GM23338 (cell line): ENCODE measurements at regions not wholly inside any gene's neighbourhood (a gene's known extent, or its start where the extent isn't known, plus 50 kb on each side); places are given as distances from the start of the nearest gene placed in this dataset.

Experiments
- ATAC-seq: fragments of 200-7000 bp; cut with Tn5 transposase; 3 replicates; pipeline ENCODE4 v1.9.1; 2020
- DNase-seq: peaks from one replicate; pipeline ENCODE4 v3.0.0-alpha.2; 2015; ENCODE audit warnings: low spot score
- H2AFZ ChIP-seq: fragments of 200-600 bp; sonication (generic); 2 replicates; pipeline ENCODE4 v1.8.0; 2016; ENCODE audit warnings: antibody characterized with exemption, mild to moderate bottlenecking, moderate library complexity
- H3F3A ChIP-seq: fragments of 200-600 bp; sonication (generic); replicated peaks from 2 replicates; pipeline ENCODE4 v1.8.0; 2017; ENCODE audit warnings: antibody characterized with exemption, mixed run types, low read depth
- H3K27ac ChIP-seq: fragments of 200-600 bp; sonication (generic); 2 replicates; pipeline ENCODE4 v1.6.1; 2016; ENCODE audit warnings: low read depth
- H3K27me3 ChIP-seq: fragments of 200-600 bp; sonication (generic); 2 replicates; pipeline ENCODE4 v1.8.0; 2016; ENCODE audit warnings: mild to moderate bottlenecking, mixed run types, moderate library complexity; ENCODE audit not compliant: insufficient read depth
- H3K36me3 ChIP-seq: fragments of 200-600 bp; sonication (generic); 2 replicates; pipeline ENCODE4 v1.8.0; 2016; ENCODE audit warnings: mild to moderate bottlenecking; ENCODE audit not compliant: insufficient read depth
- H3K4me1 ChIP-seq: fragments of 200-600 bp; sonication (generic); 2 replicates; pipeline ENCODE4 v1.8.0; 2016; ENCODE audit warnings: mild to moderate bottlenecking, moderate library complexity; ENCODE audit not compliant: insufficient read depth
- H3K4me2 ChIP-seq: fragments of 200-600 bp; sonication (generic); 2 replicates; pipeline ENCODE4 v1.7.1; 2017; ENCODE audit warnings: mixed run types
- H3K4me3 ChIP-seq: fragments of 200-600 bp; sonication (generic); 2 replicates; pipeline ENCODE4 v1.6.1; 2016; ENCODE audit warnings: mixed run types
- H3K79me2 ChIP-seq: fragments of 200-600 bp; sonication (generic); replicated peaks from 2 replicates; pipeline ENCODE4 v1.8.0; 2017; ENCODE audit warnings: mild to moderate bottlenecking; ENCODE audit not compliant: insufficient read depth
- H3K9me2 ChIP-seq: fragments of 200-600 bp; sonication (generic); 2 replicates; pipeline ENCODE4 v1.8.0; 2017; ENCODE audit not compliant: insufficient read depth
- H4K20me1 ChIP-seq: fragments of 200-600 bp; sonication (generic); replicated peaks from 2 replicates; pipeline ENCODE4 v1.8.0; 2017; ENCODE audit warnings: mild to moderate bottlenecking; ENCODE audit not compliant: insufficient read depth
- H3K27ac Mint-ChIP-seq: 2 replicates; pipeline ENCODE4 v1.8.0; 2020; ENCODE audit warnings: inconsistent platforms, mild to moderate bottlenecking, moderate library complexity, mixed read lengths
- H3K27me3 Mint-ChIP-seq: 3 replicates; pipeline ENCODE4 v1.8.0; 2022; ENCODE audit warnings: low read depth, mild to moderate bottlenecking, moderate library complexity, mixed read lengths, inconsistent platforms; ENCODE audit not compliant: insufficient read depth, poor library complexity
- H3K36me3 Mint-ChIP-seq: 3 replicates; pipeline ENCODE4 v1.8.0; 2021; ENCODE audit warnings: low read depth, mild to moderate bottlenecking, inconsistent platforms, moderate library complexity, mixed read lengths
- H3K4me1 Mint-ChIP-seq: 3 replicates; pipeline ENCODE4 v1.8.0; 2020; ENCODE audit warnings: mild to moderate bottlenecking, inconsistent platforms, mixed read lengths
- H3K4me3 Mint-ChIP-seq: 3 replicates; pipeline ENCODE4 v1.8.0; 2021; ENCODE audit warnings: moderate library complexity, mild to moderate bottlenecking, inconsistent platforms, mixed read lengths
- H3K9me3 Mint-ChIP-seq: 3 replicates; pipeline ENCODE4 v1.8.0; 2020; ENCODE audit warnings: moderate library complexity, mild to moderate bottlenecking, inconsistent platforms, mixed read lengths
- CREB1 ChIP-seq: fragments of 250-450 bp; sonication (Bioruptor Pico); IDR thresholded peaks from 2 replicates; pipeline ENCODE4 v1.5.0; 2020; ENCODE audit warnings: low read depth, mild to moderate bottlenecking, moderate library complexity
- EZH2 ChIP-seq: fragments of 200-600 bp; sonication (generic); IDR thresholded peaks from one replicate; pipeline ENCODE4 v1.8.0; 2017; ENCODE audit warnings: antibody characterized with exemption, mild to moderate bottlenecking, low read depth; ENCODE audit not compliant: unreplicated experiment
- EZH2phosphoT487 ChIP-seq: fragments of 200-600 bp; sonication (generic); IDR thresholded peaks from one replicate; pipeline ENCODE4 v1.8.1; 2018; ENCODE audit warnings: antibody characterized with exemption; ENCODE audit not compliant: unreplicated experiment
- JUNB ChIP-seq: IDR thresholded peaks from one replicate; pipeline ENCODE4 v1.6.1; 2016; ENCODE audit warnings: antibody characterized with exemption; ENCODE audit not compliant: unreplicated experiment
- STAT1 ChIP-seq: IDR thresholded peaks from one replicate; pipeline ENCODE4 v1.6.1; 2016; ENCODE audit warnings: antibody characterized with exemption; ENCODE audit not compliant: unreplicated experiment
- ZNF114 ChIP-seq: fragments of 250-450 bp; sonication (Bioruptor Pico); IDR thresholded peaks from 2 replicates; pipeline ENCODE4 v1.5.0; 2020; ENCODE audit warnings: mild to moderate bottlenecking, moderate library complexity
- ZNF331 ChIP-seq: fragments of 250-450 bp; sonication (Bioruptor Pico); IDR thresholded peaks from 2 replicates; pipeline ENCODE4 v1.5.0; 2020; ENCODE audit warnings: low read depth, mild to moderate bottlenecking, moderate library complexity
- TF ChIP-seq, protein P1 (sequence below), 2 experiments: fragments of 200-600 bp in 1 of 2; sonication (generic) in 1 of 2; conservative IDR thresholded peaks; 2 replicates each; pipeline versions ENCODE4 v1.5.1 to v1.6.1; 2016 to 2017; ENCODE audit warnings: antibody characterized with exemption in 2 of 2, low read depth in 2 of 2, mild to moderate bottlenecking in 2 of 2, moderate library complexity in 1 of 2
- TF ChIP-seq, protein P2 (sequence below): IDR thresholded peaks from one replicate; pipeline ENCODE4 v1.6.1; 2018; ENCODE audit warnings: antibody characterized with exemption; ENCODE audit not compliant: unreplicated experiment

DNA sequence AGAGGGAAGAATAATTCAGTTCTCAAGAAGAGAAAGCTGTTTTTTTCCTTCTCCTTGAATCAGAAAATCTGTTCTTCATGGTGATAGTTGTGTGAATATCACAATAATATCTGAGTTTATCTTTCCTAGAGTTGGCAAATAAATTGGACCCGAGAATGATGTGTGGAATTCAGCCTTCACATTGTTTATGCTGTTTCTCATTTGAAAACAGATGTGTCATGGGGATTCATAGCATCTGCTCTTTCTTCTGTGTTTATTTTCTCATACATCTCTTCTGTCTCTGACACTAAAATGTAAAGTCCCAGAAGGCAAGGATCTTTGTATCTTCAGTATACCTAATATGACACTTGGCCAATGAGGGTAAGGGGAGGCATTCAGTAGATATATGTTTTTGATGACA lies 103.6 kb upstream of the SGK1 start:
- no peak overlapping the region for H3K27ac ChIP-seq
- H3K4me3 ChIP-seq: no peak overlapping the region
- no peaks in the 10 kb centered on the region for H3K79me2 ChIP-seq
- TF ChIP-seq ZNF114 (no peak), EZH2phosphoT487 (no peak), JUNB (no peak), CREB1 (CRISPR knock-in tag) (no peak), ZNF331 (CRISPR knock-in tag) (no peak), STAT1 (no peak), EZH2 (no peak)
- TF ChIP-seq, protein P1, sequence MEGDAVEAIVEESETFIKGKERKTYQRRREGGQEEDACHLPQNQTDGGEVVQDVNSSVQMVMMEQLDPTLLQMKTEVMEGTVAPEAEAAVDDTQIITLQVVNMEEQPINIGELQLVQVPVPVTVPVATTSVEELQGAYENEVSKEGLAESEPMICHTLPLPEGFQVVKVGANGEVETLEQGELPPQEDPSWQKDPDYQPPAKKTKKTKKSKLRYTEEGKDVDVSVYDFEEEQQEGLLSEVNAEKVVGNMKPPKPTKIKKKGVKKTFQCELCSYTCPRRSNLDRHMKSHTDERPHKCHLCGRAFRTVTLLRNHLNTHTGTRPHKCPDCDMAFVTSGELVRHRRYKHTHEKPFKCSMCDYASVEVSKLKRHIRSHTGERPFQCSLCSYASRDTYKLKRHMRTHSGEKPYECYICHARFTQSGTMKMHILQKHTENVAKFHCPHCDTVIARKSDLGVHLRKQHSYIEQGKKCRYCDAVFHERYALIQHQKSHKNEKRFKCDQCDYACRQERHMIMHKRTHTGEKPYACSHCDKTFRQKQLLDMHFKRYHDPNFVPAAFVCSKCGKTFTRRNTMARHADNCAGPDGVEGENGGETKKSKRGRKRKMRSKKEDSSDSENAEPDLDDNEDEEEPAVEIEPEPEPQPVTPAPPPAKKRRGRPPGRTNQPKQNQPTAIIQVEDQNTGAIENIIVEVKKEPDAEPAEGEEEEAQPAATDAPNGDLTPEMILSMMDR (conservative IDR thresholded peaks at IDR 0.05; ENCODE audit: low read depth in 2 of 2): no peak
- no peak overlapping the region for H3K27ac Mint-ChIP-seq
- DNase-seq: no peak
- ATAC-seq: no peak
- H3K9me3 Mint-ChIP-seq: peaks cover 36% of the 10 kb centered on the region
- no peak overlapping the region for H2AFZ ChIP-seq
- H3K9me2 ChIP-seq: 0 out of 2 replicates have a peak, but pooled peaks cover 3% of the 10 kb centered on the region
- no peaks in the 10 kb centered on the region for H4K20me1 ChIP-seq
- no peaks in the 10 kb centered on the region for H3K36me3 ChIP-seq
- H3F3A ChIP-seq: no peaks in the 10 kb centered on the region
- no peak overlapping the region for H3K4me2 ChIP-seq
- H3K27me3 ChIP-seq: no peaks in the 10 kb centered on the region
- peaks cover 18% of the 10 kb centered on the region for H3K36me3 Mint-ChIP-seq
- no peaks in the 10 kb centered on the region; the same call in 2 of the 3 replicates for H3K4me1 Mint-ChIP-seq
- no peaks in the 10 kb centered on the region for H3K27me3 Mint-ChIP-seq
- no peak overlapping the region for H3K4me3 Mint-ChIP-seq
- no peaks in the 10 kb centered on the region; the same call in 1 of the 2 replicates for H3K4me1 ChIP-seq

DNA sequence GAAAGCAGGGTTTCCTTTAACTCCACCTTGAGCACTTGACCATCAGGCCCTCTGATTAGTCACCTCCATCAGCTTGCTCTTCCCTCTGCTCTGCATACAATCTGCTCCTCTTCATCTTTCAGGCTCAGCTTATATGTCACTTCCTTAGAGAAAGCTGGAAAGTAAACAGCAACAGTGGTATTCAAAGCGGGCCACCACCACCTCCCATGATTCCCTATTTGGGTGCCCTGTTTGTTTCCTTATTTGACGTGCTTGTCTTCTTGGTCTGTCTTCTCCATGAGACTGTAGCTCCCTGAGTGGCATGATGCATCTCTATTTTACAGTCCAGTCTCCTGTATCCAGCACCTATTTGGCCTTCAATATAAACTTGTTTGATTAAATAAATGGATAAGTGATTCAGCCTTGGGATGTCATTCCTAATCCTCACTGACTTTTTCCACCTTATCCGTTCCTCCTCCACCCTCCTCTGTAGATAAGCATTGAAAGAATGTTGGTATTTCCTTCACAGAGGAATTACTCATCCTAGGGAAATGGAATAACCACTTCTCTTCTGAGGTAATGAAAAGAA lies 102.8 kb upstream of the SGK1 start:
- Mint-ChIP-seq H3K4me1 (peaks cover under 1% of the 10 kb centered on the region; the same call in 1 of the 3 replicates), H3K27ac (no peak overlapping the region), H3K36me3 (peaks cover 18% of the 10 kb centered on the region), H3K27me3 (peaks cover under 1% of the 10 kb centered on the region), H3K4me3 (no peak overlapping the region), H3K9me3 (peaks cover 36% of the 10 kb centered on the region)
- Histone ChIP-seq H3K4me2 (no peak overlapping the region), H3K27ac (no peak overlapping the region), H3K4me3 (no peak overlapping the region), H2AFZ (no peak overlapping the region), H3K4me1 (no peaks in the 10 kb centered on the region; the same call in 1 of the 2 replicates), H4K20me1 (no peaks in the 10 kb centered on the region), H3K79me2 (no peaks in the 10 kb centered on the region), H3K27me3 (no peaks in the 10 kb centered on the region), H3K36me3 (no peaks in the 10 kb centered on the region), H3K9me2 (0 out of 2 replicates have a peak, but pooled peaks cover 3% of the 10 kb centered on the region), H3F3A (no peaks in the 10 kb centered on the region)
- DNase-seq: no peak
- no peak for ATAC-seq
- TF ChIP-seq CREB1 (CRISPR knock-in tag) (no peak), STAT1 (no peak), EZH2phosphoT487 (no peak), ZNF331 (CRISPR knock-in tag) (no peak), EZH2 (no peak)
- TF ChIP-seq, protein P2, sequence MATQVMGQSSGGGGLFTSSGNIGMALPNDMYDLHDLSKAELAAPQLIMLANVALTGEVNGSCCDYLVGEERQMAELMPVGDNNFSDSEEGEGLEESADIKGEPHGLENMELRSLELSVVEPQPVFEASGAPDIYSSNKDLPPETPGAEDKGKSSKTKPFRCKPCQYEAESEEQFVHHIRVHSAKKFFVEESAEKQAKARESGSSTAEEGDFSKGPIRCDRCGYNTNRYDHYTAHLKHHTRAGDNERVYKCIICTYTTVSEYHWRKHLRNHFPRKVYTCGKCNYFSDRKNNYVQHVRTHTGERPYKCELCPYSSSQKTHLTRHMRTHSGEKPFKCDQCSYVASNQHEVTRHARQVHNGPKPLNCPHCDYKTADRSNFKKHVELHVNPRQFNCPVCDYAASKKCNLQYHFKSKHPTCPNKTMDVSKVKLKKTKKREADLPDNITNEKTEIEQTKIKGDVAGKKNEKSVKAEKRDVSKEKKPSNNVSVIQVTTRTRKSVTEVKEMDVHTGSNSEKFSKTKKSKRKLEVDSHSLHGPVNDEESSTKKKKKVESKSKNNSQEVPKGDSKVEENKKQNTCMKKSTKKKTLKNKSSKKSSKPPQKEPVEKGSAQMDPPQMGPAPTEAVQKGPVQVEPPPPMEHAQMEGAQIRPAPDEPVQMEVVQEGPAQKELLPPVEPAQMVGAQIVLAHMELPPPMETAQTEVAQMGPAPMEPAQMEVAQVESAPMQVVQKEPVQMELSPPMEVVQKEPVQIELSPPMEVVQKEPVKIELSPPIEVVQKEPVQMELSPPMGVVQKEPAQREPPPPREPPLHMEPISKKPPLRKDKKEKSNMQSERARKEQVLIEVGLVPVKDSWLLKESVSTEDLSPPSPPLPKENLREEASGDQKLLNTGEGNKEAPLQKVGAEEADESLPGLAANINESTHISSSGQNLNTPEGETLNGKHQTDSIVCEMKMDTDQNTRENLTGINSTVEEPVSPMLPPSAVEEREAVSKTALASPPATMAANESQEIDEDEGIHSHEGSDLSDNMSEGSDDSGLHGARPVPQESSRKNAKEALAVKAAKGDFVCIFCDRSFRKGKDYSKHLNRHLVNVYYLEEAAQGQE: no peak
